HEK293 (cell line): ENCODE measurements at regions not wholly inside any gene's neighbourhood (a gene's known extent, or its start where the extent isn't known, plus 50 kb on each side); places are given as distances from the start of the nearest gene placed in this dataset.

Source experiments
- CTCF ChIA-PET: fragments of 350-600 bp; formaldehyde crosslinking; extraction: SDS; loops from one replicate; lab custom pipeline; 2021; ENCODE audit warnings: antibody characterized with exemption; lab: Yijun Ruan, JAX
- POLR2A ChIA-PET: fragments of 300-600 bp; formaldehyde crosslinking; extraction: SDS; loops from one replicate; lab custom pipeline; 2020; ENCODE audit warnings: antibody characterized with exemption, inconsistent platforms; lab: Yijun Ruan, JAX
- H3K27ac ChIP-seq: fragments of 200-500 bp; sonication (Bioruptor generic); 2 replicates; pipeline ENCODE4 v1.5.1; 2014; ENCODE audit warnings: low read depth, low read length, control low read depth, inconsistent platforms; ENCODE audit errors: extremely low read depth
- H3K36me3 ChIP-seq, 2 experiments: fragments of 200-500 bp in 1 of 2; sonication (Bioruptor generic) in 1 of 2; 1 replicate in 1 of 2; 2 replicates in 1 of 2; pipeline ENCODE4 v1.5.1; 2014 to 2017; ENCODE audit warnings: inconsistent platforms in 2 of 2, low read length in 2 of 2; ENCODE audit not compliant: control insufficient read depth in 2 of 2, insufficient read depth in 1 of 2
- H3K4me1 ChIP-seq: fragments of 200-500 bp; sonication (Bioruptor generic); 2 replicates; pipeline ENCODE4 v1.5.1; 2014; ENCODE audit warnings: mild to moderate bottlenecking, low read length, inconsistent platforms; ENCODE audit not compliant: control insufficient read depth, insufficient read depth
- H3K4me3 ChIP-seq: 2 replicates; pipeline ENCODE4 v1.5.1; 2011; ENCODE audit warnings: low read depth, mild to moderate bottlenecking, control low read depth, low read length, moderate library complexity
- H3K9me3 ChIP-seq: fragments of 200-500 bp; sonication (Bioruptor generic); 2 replicates; pipeline ENCODE4 v1.5.1; 2014; ENCODE audit warnings: low read depth, low read length, inconsistent platforms; ENCODE audit not compliant: control insufficient read depth, insufficient read depth
- HOXC10 ChIP-seq: sonication (generic); formaldehyde crosslinking; IDR thresholded peaks from 2 replicates; pipeline ENCODE4 v1.8.1; 2023; ENCODE audit warnings: mild to moderate bottlenecking, missing genetic modification reagents
- MYNN ChIP-seq: fragments of 450-650 bp; formaldehyde crosslinking; IDR thresholded peaks from 2 replicates; pipeline ENCODE4 v1.5.1; 2016; ENCODE audit warnings: missing biosample characterization, missing genetic modification characterization, borderline replicate concordance
- PRDM1 ChIP-seq: fragments of 450-650 bp; formaldehyde crosslinking; IDR thresholded peaks from 2 replicates; pipeline ENCODE4; 2016; ENCODE audit warnings: missing biosample characterization, missing genetic modification characterization
- SP2 ChIP-seq: fragments of 450-650 bp; formaldehyde crosslinking; IDR thresholded peaks from 2 replicates; pipeline ENCODE4 v1.5.1; 2016; ENCODE audit warnings: missing biosample characterization, missing genetic modification characterization
- TSHZ1 ChIP-seq: fragments of 450-650 bp; formaldehyde crosslinking; IDR thresholded peaks from 2 replicates; pipeline ENCODE4 v1.5.1; 2016; ENCODE audit warnings: missing biosample characterization, missing genetic modification characterization, borderline replicate concordance
- WT1 ChIP-seq: fragments of 450-650 bp; formaldehyde crosslinking; IDR thresholded peaks from 2 replicates; pipeline ENCODE4 v1.5.1; 2016; ENCODE audit warnings: missing biosample characterization, missing genetic modification characterization
- ZBTB11 ChIP-seq: fragments of 450-650 bp; formaldehyde crosslinking; conservative IDR thresholded peaks from 2 replicates; pipeline ENCODE4 v1.5.1; 2016; ENCODE audit warnings: low read depth, missing biosample characterization, missing genetic modification characterization
- ZBTB21 ChIP-seq: fragments of 450-650 bp; formaldehyde crosslinking; IDR thresholded peaks from 2 replicates; pipeline ENCODE4 v1.5.1; 2017; ENCODE audit warnings: missing biosample characterization, missing genetic modification characterization
- ZNF114 ChIP-seq: fragments of 450-650 bp; formaldehyde crosslinking; IDR thresholded peaks from 2 replicates; pipeline ENCODE4 v1.5.0; 2017; ENCODE audit warnings: missing biosample characterization, missing genetic modification characterization
- ZNF121 ChIP-seq: fragments of 450-650 bp; formaldehyde crosslinking; IDR thresholded peaks from 2 replicates; pipeline ENCODE4 v1.5.1; 2016; ENCODE audit warnings: missing biosample characterization, missing genetic modification characterization
- ZNF223 ChIP-seq: fragments of 450-650 bp; formaldehyde crosslinking; IDR thresholded peaks from 2 replicates; pipeline ENCODE4 v1.5.1; 2016; ENCODE audit warnings: missing biosample characterization, missing genetic modification characterization
- ZNF341 ChIP-seq: fragments of 450-650 bp; formaldehyde crosslinking; IDR thresholded peaks from 2 replicates; pipeline ENCODE4; 2016; ENCODE audit warnings: low read depth, missing biosample characterization, missing genetic modification characterization
- ZNF354C ChIP-seq: fragments of 450-650 bp; formaldehyde crosslinking; IDR thresholded peaks from 2 replicates; pipeline ENCODE4 v1.5.1; 2016; ENCODE audit warnings: missing biosample characterization, missing genetic modification characterization, low read depth, borderline replicate concordance
- ZNF366 ChIP-seq: fragments of 450-650 bp; formaldehyde crosslinking; conservative IDR thresholded peaks from 2 replicates; pipeline ENCODE4 v1.5.1; 2016; ENCODE audit warnings: missing biosample characterization, missing genetic modification characterization
- ZNF416 ChIP-seq: fragments of 450-650 bp; formaldehyde crosslinking; IDR thresholded peaks from 2 replicates; pipeline ENCODE4 v1.5.1; 2016; ENCODE audit warnings: missing biosample characterization, missing genetic modification characterization
- ZNF514 ChIP-seq: fragments of 450-650 bp; formaldehyde crosslinking; IDR thresholded peaks from 2 replicates; pipeline ENCODE4 v1.5.1; 2016; ENCODE audit warnings: missing biosample characterization, missing genetic modification characterization
- ZNF544 ChIP-seq: fragments of 450-650 bp; formaldehyde crosslinking; IDR thresholded peaks from 2 replicates; pipeline ENCODE4 v1.5.0; 2017; ENCODE audit warnings: missing biosample characterization, missing genetic modification characterization
- ZNF600 ChIP-seq: fragments of 450-650 bp; formaldehyde crosslinking; IDR thresholded peaks from 2 replicates; pipeline ENCODE4 v1.5.1; 2016; ENCODE audit warnings: missing biosample characterization, missing genetic modification characterization
- ZNF610 ChIP-seq: fragments of 450-650 bp; formaldehyde crosslinking; IDR thresholded peaks from 2 replicates; pipeline ENCODE4 v1.5.1; 2016; ENCODE audit warnings: missing biosample characterization, missing genetic modification characterization, borderline replicate concordance
- ZNF658 ChIP-seq: fragments of 450-650 bp; formaldehyde crosslinking; IDR thresholded peaks from 2 replicates; pipeline ENCODE4; 2016; ENCODE audit warnings: missing biosample characterization, missing genetic modification characterization
- ZNF776 ChIP-seq: fragments of 450-650 bp; formaldehyde crosslinking; IDR thresholded peaks from 2 replicates; pipeline ENCODE4 v1.5.0; 2017; ENCODE audit warnings: missing biosample characterization, missing genetic modification characterization, borderline replicate concordance
- TF ChIP-seq, protein P1 (sequence below): fragments of 450-650 bp; formaldehyde crosslinking; IDR thresholded peaks from 2 replicates; pipeline ENCODE4 v1.5.1; 2016; ENCODE audit warnings: missing biosample characterization, missing genetic modification characterization, low read depth
- TF ChIP-seq, protein P2 (sequence below): fragments of 450-650 bp; formaldehyde crosslinking; IDR thresholded peaks from 2 replicates; pipeline ENCODE4 v1.5.1; 2016; ENCODE audit warnings: missing biosample characterization, missing genetic modification characterization

- Histone ChIP-seq H3K36me3 (no peaks in the 10 kb centered on the region), H3K27ac (no peak overlapping the region), H3K4me3 (no peak overlapping the region), H3K9me3 (no peaks in the 10 kb centered on the region), H3K4me1 (no peaks in the 10 kb centered on the region)
- ChIA-PET POLR2A (no interaction called here), CTCF (no interaction called here)
- TF ChIP-seq ZNF114 (tag by site-specific recombination), result no peak
- TF ChIP-seq MYNN (tag by site-specific recombination), result no peak
- TF ChIP-seq TSHZ1, result no peak
- no peak for TF ChIP-seq ZNF544 (tag by site-specific recombination)
- TF ChIP-seq ZNF514 (tag by site-specific recombination), result no peak
- TF ChIP-seq, protein P1, sequence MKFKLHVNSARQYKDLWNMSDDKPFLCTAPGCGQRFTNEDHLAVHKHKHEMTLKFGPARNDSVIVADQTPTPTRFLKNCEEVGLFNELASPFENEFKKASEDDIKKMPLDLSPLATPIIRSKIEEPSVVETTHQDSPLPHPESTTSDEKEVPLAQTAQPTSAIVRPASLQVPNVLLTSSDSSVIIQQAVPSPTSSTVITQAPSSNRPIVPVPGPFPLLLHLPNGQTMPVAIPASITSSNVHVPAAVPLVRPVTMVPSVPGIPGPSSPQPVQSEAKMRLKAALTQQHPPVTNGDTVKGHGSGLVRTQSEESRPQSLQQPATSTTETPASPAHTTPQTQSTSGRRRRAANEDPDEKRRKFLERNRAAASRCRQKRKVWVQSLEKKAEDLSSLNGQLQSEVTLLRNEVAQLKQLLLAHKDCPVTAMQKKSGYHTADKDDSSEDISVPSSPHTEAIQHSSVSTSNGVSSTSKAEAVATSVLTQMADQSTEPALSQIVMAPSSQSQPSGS (tag by site-specific recombination), result no peak
- no peak for TF ChIP-seq ZBTB11 (tag by site-specific recombination)
- no peak for TF ChIP-seq HOXC10 (CRISPR knock-in tag)
- no peak for TF ChIP-seq ZNF223 (tag by site-specific recombination)
- TF ChIP-seq, protein P2, sequence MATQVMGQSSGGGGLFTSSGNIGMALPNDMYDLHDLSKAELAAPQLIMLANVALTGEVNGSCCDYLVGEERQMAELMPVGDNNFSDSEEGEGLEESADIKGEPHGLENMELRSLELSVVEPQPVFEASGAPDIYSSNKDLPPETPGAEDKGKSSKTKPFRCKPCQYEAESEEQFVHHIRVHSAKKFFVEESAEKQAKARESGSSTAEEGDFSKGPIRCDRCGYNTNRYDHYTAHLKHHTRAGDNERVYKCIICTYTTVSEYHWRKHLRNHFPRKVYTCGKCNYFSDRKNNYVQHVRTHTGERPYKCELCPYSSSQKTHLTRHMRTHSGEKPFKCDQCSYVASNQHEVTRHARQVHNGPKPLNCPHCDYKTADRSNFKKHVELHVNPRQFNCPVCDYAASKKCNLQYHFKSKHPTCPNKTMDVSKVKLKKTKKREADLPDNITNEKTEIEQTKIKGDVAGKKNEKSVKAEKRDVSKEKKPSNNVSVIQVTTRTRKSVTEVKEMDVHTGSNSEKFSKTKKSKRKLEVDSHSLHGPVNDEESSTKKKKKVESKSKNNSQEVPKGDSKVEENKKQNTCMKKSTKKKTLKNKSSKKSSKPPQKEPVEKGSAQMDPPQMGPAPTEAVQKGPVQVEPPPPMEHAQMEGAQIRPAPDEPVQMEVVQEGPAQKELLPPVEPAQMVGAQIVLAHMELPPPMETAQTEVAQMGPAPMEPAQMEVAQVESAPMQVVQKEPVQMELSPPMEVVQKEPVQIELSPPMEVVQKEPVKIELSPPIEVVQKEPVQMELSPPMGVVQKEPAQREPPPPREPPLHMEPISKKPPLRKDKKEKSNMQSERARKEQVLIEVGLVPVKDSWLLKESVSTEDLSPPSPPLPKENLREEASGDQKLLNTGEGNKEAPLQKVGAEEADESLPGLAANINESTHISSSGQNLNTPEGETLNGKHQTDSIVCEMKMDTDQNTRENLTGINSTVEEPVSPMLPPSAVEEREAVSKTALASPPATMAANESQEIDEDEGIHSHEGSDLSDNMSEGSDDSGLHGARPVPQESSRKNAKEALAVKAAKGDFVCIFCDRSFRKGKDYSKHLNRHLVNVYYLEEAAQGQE (tag by site-specific recombination), result no peak
Observed at GRCh38 chr4:32243926-32244325, 1523.8 kb downstream of the PCDH7 start.

GRCh38 chr4:32249040-32249439 is 1528.9 kb downstream of the PCDH7 start:
- H3K27ac ChIP-seq, result no peak overlapping the region
- no peaks in the 10 kb centered on the region for H3K4me1 ChIP-seq
- no peaks in the 10 kb centered on the region for H3K36me3 ChIP-seq
- H3K9me3 ChIP-seq, result no peaks in the 10 kb centered on the region
- POLR2A ChIA-PET, result no interaction called here
- no peak overlapping the region for H3K4me3 ChIP-seq
- CTCF ChIA-PET, result no interaction called here
- no peak for TF ChIP-seq ZBTB21
- TF ChIP-seq ZNF341 (tag by site-specific recombination), result no peak
- no peak for TF ChIP-seq ZNF416 (tag by site-specific recombination)
- no peak for TF ChIP-seq ZNF366 (tag by site-specific recombination)
- TF ChIP-seq ZNF121 (tag by site-specific recombination), result no peak
- no peak for TF ChIP-seq WT1 (tag by site-specific recombination)
- TF ChIP-seq, protein P1 (tag by site-specific recombination), result no peak
- no peak for TF ChIP-seq ZNF610 (tag by site-specific recombination)
- no peak for TF ChIP-seq ZNF658
- TF ChIP-seq PRDM1 (tag by site-specific recombination), result no peak
- no peak for TF ChIP-seq ZNF354C (tag by site-specific recombination)
- no peak for TF ChIP-seq SP2
- no peak for TF ChIP-seq ZNF600 (tag by site-specific recombination)
- TF ChIP-seq ZNF776 (tag by site-specific recombination), result no peak
